Keratinocyte (primary cell): ENCODE measurements at regions not wholly inside any gene's neighbourhood (a gene's known extent, or its start where the extent isn't known, plus 50 kb on each side); places are given as distances from the start of the nearest gene placed in this dataset.

ENCODE experiments used
- DNase-seq: peaks from one replicate; pipeline ENCODE4 v3.0.0-alpha.2; 2011; ENCODE audit warnings: low read depth, missing footprints, low spot score
- FAIRE-seq: peaks from 2 replicates; lab custom pipeline; 2011; peaks lifted over from hg19 to GRCh38; lab: Jason Lieb, UNC
- H2AFZ ChIP-seq: 2 replicates; pipeline ENCODE4 v1.6.0; 2012; ENCODE audit warnings: low read length, control low read depth, inconsistent platforms; ENCODE audit not compliant: control insufficient read depth
- H3K27ac ChIP-seq: 2 replicates; pipeline ENCODE4 v1.5.1; 2011; ENCODE audit warnings: low read length; ENCODE audit not compliant: control insufficient read depth, insufficient read depth
- H3K27me3 ChIP-seq: 3 replicates; pipeline ENCODE4 v1.6.0; 2011; ENCODE audit warnings: low read length; ENCODE audit not compliant: control insufficient read depth, insufficient read depth; ENCODE audit errors: extremely low read depth
- H3K36me3 ChIP-seq, 2 experiments: 2 replicates in 1 of 2; 3 replicates in 1 of 2; pipeline ENCODE4 v1.5.1; 2011; ENCODE audit warnings: low read length in 2 of 2, mild to moderate bottlenecking in 1 of 2; ENCODE audit not compliant: control insufficient read depth in 2 of 2, insufficient read depth in 2 of 2; ENCODE audit errors: extremely low read depth in 1 of 2
- H3K4me1 ChIP-seq: 3 replicates; pipeline ENCODE4 v1.5.1; 2011; ENCODE audit warnings: low read length; ENCODE audit not compliant: control insufficient read depth, insufficient read depth; ENCODE audit errors: extremely low read depth
- H3K4me2 ChIP-seq: 3 replicates; pipeline ENCODE4 v1.6.0; 2011; ENCODE audit warnings: low read depth, low read length; ENCODE audit not compliant: control insufficient read depth, insufficient read depth; ENCODE audit errors: extremely low read depth
- H3K4me3 ChIP-seq, 3 experiments: fragments of 200-600 bp in 1 of 3; sonication (generic) in 1 of 3; 2 replicates in 2 of 3; 3 replicates in 1 of 3; pipeline ENCODE4 v1.5.1; 2011 to 2016; ENCODE audit warnings: low read length in 3 of 3, mild to moderate bottlenecking in 3 of 3, control low read depth in 2 of 3, inconsistent platforms in 1 of 3, low read depth in 1 of 3, mixed read lengths in 1 of 3, mixed run types in 1 of 3, moderate library complexity in 1 of 3; ENCODE audit not compliant: control insufficient read depth in 2 of 3, insufficient read depth in 2 of 3; ENCODE audit errors: extremely low read depth in 1 of 3
- H3K79me2 ChIP-seq: 2 replicates; pipeline ENCODE4 v1.6.0; 2012; ENCODE audit warnings: low read length; ENCODE audit not compliant: control insufficient read depth, insufficient read depth
- H3K9ac ChIP-seq: 3 replicates; pipeline ENCODE4 v1.6.0; 2011; ENCODE audit warnings: low read length; ENCODE audit not compliant: control insufficient read depth, insufficient read depth; ENCODE audit errors: extremely low read depth
- H3K9me1 ChIP-seq: 3 replicates; pipeline ENCODE4 v1.6.0; 2011; ENCODE audit warnings: low read length; ENCODE audit not compliant: control insufficient read depth, insufficient read depth; ENCODE audit errors: extremely low read depth
- H3K9me3 ChIP-seq: 2 replicates; pipeline ENCODE4 v1.5.1; 2012; ENCODE audit warnings: low read depth, low read length; ENCODE audit not compliant: control insufficient read depth
- H4K20me1 ChIP-seq: 3 replicates; pipeline ENCODE4 v1.6.0; 2011; ENCODE audit warnings: low read length; ENCODE audit not compliant: control insufficient read depth, insufficient read depth; ENCODE audit errors: extremely low read depth
- EZH2 ChIP-seq: IDR thresholded peaks from one replicate; pipeline ENCODE4 v1.6.1; 2012; ENCODE audit warnings: inconsistent platforms, mild to moderate bottlenecking, low read length, moderate library complexity
- dilution Hi-C: fragments of 300-500 bp; cut with MboI; formaldehyde crosslinking; loops from one replicate; pipeline ENCODE4 v1.7.0; 2020; ENCODE audit warnings: low sequenced_read_pairs; ENCODE audit not compliant: extremely low pct_ligation_motif_present
- TF ChIP-seq, protein P1 (sequence below), 3 experiments: IDR thresholded peaks in 1 of 3; conservative IDR thresholded peaks in 1 of 3; optimal IDR thresholded peaks in 1 of 3; 2 replicates in 2 of 3; 3 replicates in 1 of 3; pipeline versions ENCODE3 to v1.5.1; 2011; ENCODE audit warnings: low read length in 3 of 3, mild to moderate bottlenecking in 3 of 3, moderate library complexity in 2 of 3, control low read depth in 1 of 3, inconsistent platforms in 1 of 3; ENCODE audit not compliant: insufficient read depth in 2 of 3; ENCODE audit errors: extremely low read depth in 1 of 3

DNA sequence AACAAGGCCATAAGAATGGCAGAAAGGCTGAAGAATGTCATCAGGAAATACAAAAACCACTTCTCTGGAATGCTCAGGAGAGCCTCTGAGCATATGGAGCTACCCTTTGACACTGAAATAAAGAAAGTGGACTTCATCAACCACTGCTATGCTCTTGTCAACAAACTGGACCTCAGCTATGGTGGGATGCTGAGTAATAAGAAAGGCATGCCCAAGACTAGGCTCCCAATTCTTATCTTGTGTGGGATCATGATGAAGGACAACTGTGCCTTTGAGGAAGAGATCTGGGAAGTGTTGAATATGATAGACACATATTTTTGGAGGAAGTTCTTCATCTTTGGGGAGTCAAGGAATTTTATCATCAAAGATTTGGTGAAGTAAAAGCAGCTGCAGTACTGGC, 86.9 kb upstream of the MAGEB16 start:
- FAIRE-seq (no peak), DNase-seq (no peak)
- H3K4me1 ChIP-seq: no peaks in the 10 kb centered on the region
- no peak overlapping the region for H3K9ac ChIP-seq
- no peak for TF ChIP-seq EZH2
- TF ChIP-seq, protein P1, sequence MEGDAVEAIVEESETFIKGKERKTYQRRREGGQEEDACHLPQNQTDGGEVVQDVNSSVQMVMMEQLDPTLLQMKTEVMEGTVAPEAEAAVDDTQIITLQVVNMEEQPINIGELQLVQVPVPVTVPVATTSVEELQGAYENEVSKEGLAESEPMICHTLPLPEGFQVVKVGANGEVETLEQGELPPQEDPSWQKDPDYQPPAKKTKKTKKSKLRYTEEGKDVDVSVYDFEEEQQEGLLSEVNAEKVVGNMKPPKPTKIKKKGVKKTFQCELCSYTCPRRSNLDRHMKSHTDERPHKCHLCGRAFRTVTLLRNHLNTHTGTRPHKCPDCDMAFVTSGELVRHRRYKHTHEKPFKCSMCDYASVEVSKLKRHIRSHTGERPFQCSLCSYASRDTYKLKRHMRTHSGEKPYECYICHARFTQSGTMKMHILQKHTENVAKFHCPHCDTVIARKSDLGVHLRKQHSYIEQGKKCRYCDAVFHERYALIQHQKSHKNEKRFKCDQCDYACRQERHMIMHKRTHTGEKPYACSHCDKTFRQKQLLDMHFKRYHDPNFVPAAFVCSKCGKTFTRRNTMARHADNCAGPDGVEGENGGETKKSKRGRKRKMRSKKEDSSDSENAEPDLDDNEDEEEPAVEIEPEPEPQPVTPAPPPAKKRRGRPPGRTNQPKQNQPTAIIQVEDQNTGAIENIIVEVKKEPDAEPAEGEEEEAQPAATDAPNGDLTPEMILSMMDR (optimal IDR thresholded peaks at IDR 0.05 in 1 of 3, IDR thresholded peaks at IDR 0.05 in 1 of 3, conservative IDR thresholded peaks at IDR 0.05 in 1 of 3; ENCODE audit: extremely low read depth in 1 of 3, insufficient read depth in 2 of 3, low read length in 3 of 3): no peak
- H4K20me1 ChIP-seq: no peaks in the 10 kb centered on the region
- no peak overlapping the region for H3K4me2 ChIP-seq
- H3K4me3 ChIP-seq: no peak overlapping the region
- H3K9me3 ChIP-seq: no peaks in the 10 kb centered on the region
- dilution Hi-C loops: no loop called here
- H3K9me1 ChIP-seq: no peaks in the 10 kb centered on the region
- H3K27ac ChIP-seq: no peak overlapping the region
- no peak overlapping the region for H2AFZ ChIP-seq
- no peaks in the 10 kb centered on the region for H3K79me2 ChIP-seq
- H3K36me3 ChIP-seq: no peaks in the 10 kb centered on the region
- no peaks in the 10 kb centered on the region for H3K27me3 ChIP-seq

DNA sequence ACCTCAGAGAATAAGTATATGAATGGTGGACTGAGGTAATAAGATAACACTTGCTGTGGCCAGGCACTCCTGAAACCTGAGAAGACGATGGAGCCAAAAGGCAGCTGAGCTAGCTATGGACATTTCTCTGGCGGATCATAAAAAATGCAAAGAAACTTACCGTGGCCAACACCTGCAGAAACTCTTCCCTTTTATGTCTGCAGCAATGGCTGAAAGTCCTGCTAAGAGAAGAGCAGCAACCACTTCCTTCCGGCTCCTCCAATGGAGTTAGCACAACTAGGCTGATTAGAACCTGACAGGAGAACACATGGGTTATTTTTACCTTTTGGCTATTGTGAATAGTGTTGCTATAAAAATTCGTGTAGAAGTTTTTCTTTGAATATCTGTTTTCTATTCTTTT, 76.0 kb upstream of the MAGEB16 start:
- FAIRE-seq: no peak
- Histone ChIP-seq H3K9me1 (no peaks in the 10 kb centered on the region), H3K27me3 (no peaks in the 10 kb centered on the region), H3K9ac (no peak overlapping the region), H3K9me3 (no peaks in the 10 kb centered on the region), H3K4me2 (no peak overlapping the region), H3K27ac (no peak overlapping the region), H3K4me1 (no peaks in the 10 kb centered on the region), H3K36me3 (no peaks in the 10 kb centered on the region), H3K79me2 (no peaks in the 10 kb centered on the region), H4K20me1 (no peaks in the 10 kb centered on the region), H3K4me3 (no peak overlapping the region), H2AFZ (no peak overlapping the region)
- DNase-seq: no peak
- TF ChIP-seq, protein P1 (optimal IDR thresholded peaks at IDR 0.05 in 1 of 3, IDR thresholded peaks at IDR 0.05 in 1 of 3, conservative IDR thresholded peaks at IDR 0.05 in 1 of 3; ENCODE audit: extremely low read depth in 1 of 3, insufficient read depth in 2 of 3, low read length in 3 of 3): no peak
- TF ChIP-seq EZH2: no peak
- dilution Hi-C loops: no loop called here
